Thyroid gland (tissue), 4 donors: ENCODE measurements at regions not wholly inside any gene's neighbourhood (a gene's known extent, or its start where the extent isn't known, plus 50 kb on each side); places are given as distances from the start of the nearest gene placed in this dataset.

ENCODE experiments used
- CTCF ChIP-seq, 6 experiments: fragments of 200-600 bp in 3 of 6; fragments of 450-650 bp in 3 of 6; sonication (generic) in 3 of 6; IDR thresholded peaks; one replicate each; pipeline ENCODE4 v1.5.1; 2016 to 2019; ENCODE audit warnings: antibody characterized with exemption in 6 of 6, mild to moderate bottlenecking in 2 of 6, inconsistent platforms in 1 of 6, moderate library complexity in 1 of 6
- POLR2A ChIP-seq, 2 donors: fragments of 450-650 bp; IDR thresholded peaks; one replicate each; pipeline ENCODE4 v1.6.1; 2017; ENCODE audit warnings: antibody characterized with exemption in 2 of 2, mild to moderate bottlenecking in 2 of 2, moderate library complexity in 1 of 2

DNA sequence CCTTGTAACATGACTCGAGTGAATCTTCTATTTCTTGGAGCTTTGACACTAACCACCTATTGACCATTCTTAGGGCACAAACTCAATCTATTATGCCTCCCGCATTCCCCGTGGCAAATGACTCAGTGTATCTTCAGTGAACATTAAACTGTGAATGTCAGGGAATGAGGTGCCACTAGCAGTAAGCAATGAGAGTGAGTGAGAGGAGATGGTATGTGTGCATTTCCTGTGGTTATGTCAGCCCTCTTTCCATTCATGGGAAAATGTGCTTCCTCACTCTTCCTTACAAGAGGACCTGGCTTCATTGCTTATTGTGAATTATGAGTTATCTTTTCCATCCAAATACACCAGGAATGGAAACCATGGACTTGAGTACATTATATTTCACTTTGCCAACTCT is 229.2 kb downstream of the EMP1 start:
- TF ChIP-seq CTCF (IDR thresholded peaks at IDR 0.05): no peak
- no peak for TF ChIP-seq POLR2A (IDR thresholded peaks at IDR 0.05)
